GM12875 (cell line): ENCODE measurements at regions not wholly inside any gene's neighbourhood (a gene's known extent, or its start where the extent isn't known, plus 50 kb on each side); places are given as distances from the start of the nearest gene placed in this dataset.

ENCODE experiments used
- H3K4me3 ChIP-seq: one replicate; pipeline ENCODE4 v1.5.1; 2011; ENCODE audit warnings: low read depth, low read length, control low read depth
- TF ChIP-seq, protein P1 (sequence below): IDR thresholded peaks from 2 replicates; pipeline ENCODE4 v1.5.1; 2011; ENCODE audit warnings: low read depth, mild to moderate bottlenecking, control low read depth, inconsistent platforms, low read length, moderate library complexity, borderline replicate concordance; ENCODE audit not compliant: insufficient read depth

DNA sequence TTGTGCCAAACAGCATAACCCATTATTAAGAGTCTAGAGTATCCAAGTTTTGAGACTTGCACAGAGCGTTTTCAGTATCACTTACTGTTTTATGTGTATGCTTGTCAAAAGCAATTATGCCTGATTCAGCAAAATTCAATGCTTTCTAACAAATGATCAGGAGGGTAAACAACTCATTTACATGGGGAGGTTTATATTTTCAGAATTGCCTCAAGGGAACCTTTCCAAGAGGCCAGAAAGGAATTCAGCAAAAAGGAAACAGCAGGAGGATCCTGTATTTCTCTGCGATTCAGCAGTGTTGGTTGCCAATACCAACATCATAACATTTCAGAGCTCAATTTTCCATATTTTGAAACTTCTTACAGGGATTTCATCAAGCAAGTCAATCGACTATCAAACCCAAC is 69.3 kb upstream of the DAB2 start:
- H3K4me3 ChIP-seq, result no peak overlapping the region
- TF ChIP-seq, protein P1, sequence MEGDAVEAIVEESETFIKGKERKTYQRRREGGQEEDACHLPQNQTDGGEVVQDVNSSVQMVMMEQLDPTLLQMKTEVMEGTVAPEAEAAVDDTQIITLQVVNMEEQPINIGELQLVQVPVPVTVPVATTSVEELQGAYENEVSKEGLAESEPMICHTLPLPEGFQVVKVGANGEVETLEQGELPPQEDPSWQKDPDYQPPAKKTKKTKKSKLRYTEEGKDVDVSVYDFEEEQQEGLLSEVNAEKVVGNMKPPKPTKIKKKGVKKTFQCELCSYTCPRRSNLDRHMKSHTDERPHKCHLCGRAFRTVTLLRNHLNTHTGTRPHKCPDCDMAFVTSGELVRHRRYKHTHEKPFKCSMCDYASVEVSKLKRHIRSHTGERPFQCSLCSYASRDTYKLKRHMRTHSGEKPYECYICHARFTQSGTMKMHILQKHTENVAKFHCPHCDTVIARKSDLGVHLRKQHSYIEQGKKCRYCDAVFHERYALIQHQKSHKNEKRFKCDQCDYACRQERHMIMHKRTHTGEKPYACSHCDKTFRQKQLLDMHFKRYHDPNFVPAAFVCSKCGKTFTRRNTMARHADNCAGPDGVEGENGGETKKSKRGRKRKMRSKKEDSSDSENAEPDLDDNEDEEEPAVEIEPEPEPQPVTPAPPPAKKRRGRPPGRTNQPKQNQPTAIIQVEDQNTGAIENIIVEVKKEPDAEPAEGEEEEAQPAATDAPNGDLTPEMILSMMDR, result no peak

DNA sequence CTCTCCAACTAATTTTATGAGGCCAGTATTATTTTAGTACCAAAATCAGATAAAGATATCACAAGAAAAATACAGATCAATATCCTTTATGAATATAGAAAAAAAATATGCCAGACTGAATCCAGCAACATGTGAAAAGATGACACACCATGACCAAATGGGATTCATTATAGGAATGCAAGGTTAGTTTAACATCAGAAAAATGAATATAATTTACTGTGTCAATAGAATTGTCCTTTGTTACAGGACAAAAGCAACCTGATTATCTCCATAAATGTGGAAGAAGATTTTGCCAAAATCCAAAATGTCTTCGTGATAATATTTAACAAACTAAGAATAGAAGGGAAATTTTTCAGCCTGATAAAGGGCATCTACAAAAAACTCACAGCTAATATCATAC is 66.4 kb upstream of the DAB2 start:
- TF ChIP-seq, protein P1, result no peak
- no peak overlapping the region for H3K4me3 ChIP-seq

DNA sequence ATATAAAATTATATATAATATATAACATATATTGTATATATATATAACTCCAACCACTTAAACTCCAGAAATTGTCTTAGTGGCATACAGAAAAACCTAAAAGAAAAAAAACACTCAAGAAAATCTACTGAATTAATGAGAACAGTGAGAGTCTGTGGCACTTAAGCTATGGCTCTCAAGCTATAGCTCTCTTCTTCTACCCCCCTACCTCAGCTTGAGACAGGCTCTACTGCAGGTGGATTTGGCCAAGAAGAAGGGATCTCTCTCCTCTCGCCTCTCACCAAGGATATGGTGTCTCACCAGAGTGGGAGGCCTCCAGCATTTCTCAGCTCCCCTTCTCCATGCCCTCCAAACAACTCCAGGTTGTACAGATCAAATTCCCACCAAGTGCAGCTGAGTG is 64.5 kb upstream of the DAB2 start:
- TF ChIP-seq, protein P1, result no peak
- H3K4me3 ChIP-seq, result no peak overlapping the region

GRCh38 chr5:39486790-39487189 is 62.0 kb upstream of the DAB2 start:
- H3K4me3 ChIP-seq, result no peak overlapping the region
- TF ChIP-seq, protein P1, result no peak

DNA sequence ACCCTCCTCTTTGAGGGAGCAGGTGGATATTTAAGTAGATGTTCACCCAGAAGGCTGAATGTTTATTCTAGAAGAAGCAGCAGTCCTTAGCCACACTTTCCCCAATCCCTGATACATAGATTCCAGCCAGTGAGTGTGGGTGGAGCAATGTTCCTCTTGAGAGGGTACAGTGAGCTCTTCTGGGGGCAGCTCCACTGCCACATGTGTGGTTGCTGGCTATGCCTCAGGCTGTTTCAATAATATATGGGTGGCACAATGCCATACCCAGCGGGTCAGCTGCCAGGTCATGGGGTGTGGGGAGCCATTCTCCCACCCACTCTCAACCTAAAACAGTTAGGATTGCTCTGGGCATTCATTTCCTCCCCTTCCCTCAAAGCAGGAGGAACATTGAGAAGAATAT is 61.6 kb upstream of the DAB2 start:
- H3K4me3 ChIP-seq, result no peak overlapping the region
- TF ChIP-seq, protein P1, result no peak

DNA sequence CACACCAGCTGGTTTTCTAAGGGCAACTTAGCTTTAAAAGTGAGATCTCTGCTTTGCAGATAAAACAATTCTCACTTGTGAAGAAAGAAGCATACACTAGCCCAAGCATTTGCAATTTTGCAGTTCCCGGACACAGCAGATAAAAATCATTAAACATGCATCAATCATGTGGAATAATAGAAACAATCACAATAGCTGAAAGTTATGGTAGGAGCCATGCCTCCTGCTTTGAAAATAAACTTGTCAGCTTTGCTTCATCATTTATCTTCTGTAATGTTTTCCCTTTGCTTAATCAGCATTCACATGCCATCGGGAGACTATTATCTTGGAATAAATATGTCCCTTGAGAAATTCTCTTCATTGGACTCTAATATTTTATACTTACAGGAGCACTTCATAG is 60.3 kb upstream of the DAB2 start:
- H3K4me3 ChIP-seq, result no peak overlapping the region
- TF ChIP-seq, protein P1, result no peak

DNA sequence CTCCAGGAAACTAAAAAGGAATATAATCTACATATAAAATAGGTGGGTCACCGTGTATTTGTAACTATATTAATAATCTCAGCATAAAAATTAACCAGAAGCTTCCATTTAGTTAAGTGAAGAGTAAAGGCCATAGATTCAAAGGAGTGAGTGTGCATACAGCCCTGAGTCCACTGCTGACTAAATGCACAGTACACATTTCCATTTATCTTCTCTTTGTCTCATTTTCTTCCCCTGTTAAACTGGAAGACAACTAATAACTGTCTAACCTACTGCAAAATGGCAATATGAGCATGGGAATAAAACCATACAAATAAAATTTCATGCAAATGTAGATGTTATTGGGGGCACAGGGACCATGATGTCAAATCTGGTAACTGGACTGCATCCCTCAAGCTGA is 59.9 kb upstream of the DAB2 start:
- TF ChIP-seq, protein P1, result no peak
- H3K4me3 ChIP-seq, result no peak overlapping the region
